ENCODE measurements at regions not wholly inside any gene's neighbourhood (a gene's known extent, or its start where the extent isn't known, plus 50 kb on each side); places are given as distances from the start of the nearest gene placed in this dataset.

GRCh38 chr6:14791526-14791925 is 454.3 kb upstream of the JARID2 start:
- Histone ChIP-seq H3K4me3 (no peak overlapping the region), H3K27me3 (no peaks in the 10 kb centered on the region), H3K27ac (no peak overlapping the region), H3K4me1 (no peaks in the 10 kb centered on the region), H3K36me3 (no peaks in the 10 kb centered on the region), H3K9me3 (no peaks in the 10 kb centered on the region)
- intact Hi-C loops (cut with DNase I): loop anchor here in 1 of 10 donors (2.0 kb wide), 1 partner anchor 17 kb away; no protein-coding TSS in a partner anchor
- TF ChIP-seq CTCF (IDR thresholded peaks at IDR 0.05): no peak
- ATAC-seq (no peak), DNase-seq (no peak)
- WGBS, 2 donors: 92 to 97% methylated on average over 2 of the region's 2 CpGs

GRCh38 chr6:14792118-14792955 is 453.5 kb upstream of the JARID2 start:
- WGBS, 2 donors: 75 to 81% methylated on average over 6 of the region's 6 CpGs
- H3K4me1 ChIP-seq: no peaks in the 10 kb centered on the region
- DNase-seq (no peak), ATAC-seq (no peak)
- H3K27me3 ChIP-seq: no peaks in the 10 kb centered on the region
- H3K4me3 ChIP-seq: no peak overlapping the region
- H3K36me3 ChIP-seq: no peaks in the 10 kb centered on the region
- H3K27ac ChIP-seq: no peak overlapping the region
- intact Hi-C loops (cut with DNase I): no loop called here
- no peak for TF ChIP-seq CTCF (IDR thresholded peaks at IDR 0.05)
- no peaks in the 10 kb centered on the region for H3K9me3 ChIP-seq

GRCh38 chr6:14795451-14795850 is 450.4 kb upstream of the JARID2 start:
- ATAC-seq: no peak
- no peak for DNase-seq
- H3K27ac ChIP-seq: no peak overlapping the region
- no peaks in the 10 kb centered on the region for H3K36me3 ChIP-seq
- 72 to 83% methylated on average over 7 of the region's 7 CpGs for WGBS, 2 donors
- no peaks in the 10 kb centered on the region for H3K27me3 ChIP-seq
- H3K9me3 ChIP-seq: peaks cover 0 to 9% (median 0%) of the 10 kb centered on the region in 11 donors
- TF ChIP-seq CTCF (IDR thresholded peaks at IDR 0.05): no peak
- peaks cover 0 to 8% (median 4%) of the 10 kb centered on the region in 9 donors for H3K4me1 ChIP-seq
- intact Hi-C loops (cut with DNase I): no loop called here
- H3K4me3 ChIP-seq: no peak overlapping the region

- no peak for DNase-seq
- Histone ChIP-seq H3K36me3 (no peaks in the 10 kb centered on the region), H3K27me3 (no peaks in the 10 kb centered on the region), H3K4me1 (peaks cover 0 to 16% (median 8%) of the 10 kb centered on the region in 9 donors), H3K27ac (no peak overlapping the region), H3K9me3 (peaks cover 0 to 9% (median 0%) of the 10 kb centered on the region in 11 donors), H3K4me3 (no peak overlapping the region)
- ATAC-seq: no peak
- intact Hi-C loops (cut with DNase I): no loop called here
- WGBS, 2 donors: 69 to 79% methylated on average over 2 of the region's 2 CpGs
- no peak for TF ChIP-seq CTCF (IDR thresholded peaks at IDR 0.05)
These were observed 448.7 kb upstream of the JARID2 start for GRCh38 chr6:14796974-14797762.
